KOPT-K1 (cell line): ENCODE measurements at regions not wholly inside any gene's neighbourhood (a gene's known extent, or its start where the extent isn't known, plus 50 kb on each side); places are given as distances from the start of the nearest gene placed in this dataset.
"Not testable (repeated sequence)": the region's sequence is repeated elsewhere in the genome, so short reads cannot be mapped to it uniquely, and the experiment has no call there.

Experiments used
- H3K27ac ChIP-seq: fragments of 200-600 bp; sonication (generic); 2 replicates; pipeline ENCODE4 v1.5.1; 2016; ENCODE audit warnings: antibody characterized with exemption, mild to moderate bottlenecking, low read depth, low read length; ENCODE audit not compliant: poor library complexity, severe bottlenecking
- H3K36me3 ChIP-seq: fragments of 200-600 bp; sonication (generic); 2 replicates; pipeline ENCODE4 v1.5.1; 2017; ENCODE audit warnings: antibody characterized with exemption, mild to moderate bottlenecking, low read length, moderate library complexity; ENCODE audit not compliant: insufficient read depth
- H3K9me3 ChIP-seq: fragments of 200-600 bp; sonication (generic); 2 replicates; pipeline ENCODE4 v1.5.1; 2017; ENCODE audit warnings: antibody characterized with exemption, low read length, mild to moderate bottlenecking; ENCODE audit not compliant: insufficient read depth, poor library complexity, severe bottlenecking

- Histone ChIP-seq H3K36me3 (no peaks in the 10 kb centered on the region), H3K9me3 (no peaks in the 10 kb centered on the region)
Measured at GRCh38 chr6:130611366-130611765, 215.8 kb upstream of the SMLR1 start.

DNA sequence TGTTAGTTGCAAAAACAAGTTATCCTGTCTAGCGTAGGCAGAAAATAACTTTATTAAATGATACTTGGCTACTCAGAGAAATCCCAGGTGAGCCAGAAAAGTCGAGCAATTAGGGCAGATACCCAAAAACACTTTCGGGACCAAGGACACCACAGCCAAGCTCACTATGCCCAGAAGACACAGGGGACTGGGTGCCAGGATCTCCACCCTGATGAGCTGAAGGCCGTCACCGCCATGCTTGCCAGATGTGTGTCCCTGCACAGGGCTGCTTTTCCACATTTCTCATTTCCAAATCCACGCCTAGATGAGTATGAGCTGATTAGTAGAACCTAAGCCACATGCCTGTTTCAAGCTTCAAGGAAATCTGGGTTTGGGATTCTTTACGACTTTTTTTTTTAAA lies 214.0 kb upstream of the SMLR1 start:
- Histone ChIP-seq H3K27ac (no peak overlapping the region), H3K9me3 (no peaks in the 10 kb centered on the region), H3K36me3 (no peaks in the 10 kb centered on the region)

More at GRCh38 chr6:130611366-130611765, 215.8 kb upstream of the SMLR1 start:
- no peak overlapping the region for H3K27ac ChIP-seq

GRCh38 chr6:130615816-130616215 lies 211.4 kb upstream of the SMLR1 start:
- H3K9me3 ChIP-seq: no peaks in the 10 kb centered on the region
- no peak overlapping the region for H3K27ac ChIP-seq
- H3K36me3 ChIP-seq: no peaks in the 10 kb centered on the region

DNA sequence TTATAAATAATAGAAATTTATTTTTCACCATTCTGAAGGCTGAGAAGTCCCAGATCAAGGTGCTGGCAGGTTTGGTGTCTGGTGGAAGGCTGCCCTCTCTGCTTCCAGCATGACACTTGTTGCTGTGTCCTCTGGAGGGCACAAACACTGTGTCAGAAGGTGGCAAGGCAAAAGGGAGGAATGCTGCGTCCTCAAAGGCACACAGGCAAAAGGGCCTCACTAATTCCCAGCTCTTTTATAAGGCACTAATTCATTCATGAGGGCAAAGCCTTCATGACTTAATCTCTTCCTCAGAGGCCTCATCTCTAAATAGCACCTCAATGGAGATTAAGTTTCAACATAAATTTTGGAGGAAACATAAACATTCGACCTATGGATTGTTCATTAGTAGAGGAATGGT lies 209.5 kb upstream of the SMLR1 start:
- Histone ChIP-seq H3K9me3 (peaks cover 1% of the 10 kb centered on the region), H3K36me3 (no peaks in the 10 kb centered on the region), H3K27ac (no peak overlapping the region)

- peaks cover 13% of the 10 kb centered on the region for H3K9me3 ChIP-seq
- not testable (repeated sequence) for H3K36me3 ChIP-seq, H3K27ac ChIP-seq
Measured at GRCh38 chr6:130618806-130619205, 208.4 kb upstream of the SMLR1 start.

DNA sequence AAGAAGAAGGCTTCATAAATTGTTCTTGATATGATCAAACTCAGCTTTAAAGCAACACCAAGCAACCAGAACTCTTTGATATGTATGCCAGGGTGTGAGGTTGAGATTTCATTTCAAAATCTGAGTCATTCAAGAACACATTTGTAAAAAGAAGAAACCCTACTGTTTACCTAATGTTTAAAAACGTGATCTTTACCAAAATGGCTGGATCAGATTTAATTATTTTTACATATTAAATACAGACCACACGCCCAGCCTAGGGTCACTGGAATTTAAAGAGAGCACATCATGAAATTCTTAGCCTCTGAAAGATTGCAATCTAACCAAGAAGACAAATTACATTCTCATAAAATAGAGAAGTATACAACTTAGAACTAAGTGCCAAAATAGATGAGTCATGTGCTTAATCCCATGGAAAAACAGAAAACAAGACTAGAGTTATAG lies 206.8 kb upstream of the SMLR1 start:
- Histone ChIP-seq H3K36me3 (no peaks in the 10 kb centered on the region), H3K9me3 (peaks cover 20% of the 10 kb centered on the region), H3K27ac (no peak overlapping the region)

DNA sequence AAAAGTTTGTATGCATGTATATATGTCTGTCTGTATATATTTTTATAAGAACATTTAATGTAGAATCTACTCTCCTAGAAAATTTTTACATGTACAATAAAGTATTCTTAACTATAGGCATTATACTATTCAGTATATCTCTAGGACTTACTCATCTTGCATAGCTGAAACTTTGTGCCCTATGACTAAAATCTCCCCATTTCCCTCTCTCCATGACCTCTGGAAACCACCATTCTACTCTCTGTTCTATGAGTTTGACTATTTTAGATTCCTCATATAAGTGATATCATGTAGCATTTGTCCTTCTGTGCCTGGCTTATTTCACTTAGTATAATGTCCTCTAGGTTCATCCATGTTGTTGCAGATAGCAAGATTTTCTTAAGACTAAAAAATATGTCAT lies 205.1 kb upstream of the SMLR1 start:
- peaks cover 20% of the 10 kb centered on the region for H3K9me3 ChIP-seq
- H3K36me3 ChIP-seq: no peaks in the 10 kb centered on the region
- no peak overlapping the region for H3K27ac ChIP-seq

- H3K27ac ChIP-seq: no peak overlapping the region
Measured at GRCh38 chr6:130624046-130624445, 203.2 kb upstream of the SMLR1 start.

DNA sequence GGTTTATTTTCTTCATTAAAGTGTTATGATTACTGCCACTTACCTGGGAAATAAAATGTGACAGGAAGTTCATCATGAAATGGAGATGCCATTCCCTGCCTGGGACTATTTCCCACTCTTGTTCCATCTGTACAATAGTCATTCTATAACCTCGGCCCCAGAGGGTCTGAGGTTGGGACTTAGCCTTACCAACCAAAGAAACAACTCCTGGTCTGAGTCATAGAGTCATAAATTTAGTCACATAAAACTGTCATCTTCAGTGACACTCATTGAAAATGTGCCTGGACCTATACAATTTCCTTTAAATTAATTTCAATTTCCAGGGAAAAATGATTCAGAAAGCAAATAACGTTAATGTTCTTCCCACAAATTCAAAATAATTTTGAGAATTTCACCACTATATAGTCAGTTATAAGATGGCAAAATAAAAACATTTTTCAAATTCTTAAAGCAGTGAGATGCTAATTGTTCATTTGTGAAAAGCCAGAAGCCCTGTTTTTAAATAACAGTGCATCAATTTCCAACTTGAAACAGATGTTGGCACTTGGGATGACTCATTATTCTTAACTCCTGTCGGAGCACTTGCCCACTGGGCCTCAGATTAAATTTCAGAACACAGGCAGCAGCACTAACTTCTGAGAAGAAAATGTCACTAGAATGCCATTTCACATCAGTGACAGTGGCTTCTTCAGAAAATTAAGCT lies 201.2 kb upstream of the SMLR1 start:
- no peak overlapping the region for H3K27ac ChIP-seq
- peaks cover 20% of the 10 kb centered on the region for H3K9me3 ChIP-seq
- no peaks in the 10 kb centered on the region for H3K36me3 ChIP-seq

More at GRCh38 chr6:130624046-130624445, 203.2 kb upstream of the SMLR1 start:
- Histone ChIP-seq H3K9me3 (peaks cover 20% of the 10 kb centered on the region), H3K36me3 (no peaks in the 10 kb centered on the region)

DNA sequence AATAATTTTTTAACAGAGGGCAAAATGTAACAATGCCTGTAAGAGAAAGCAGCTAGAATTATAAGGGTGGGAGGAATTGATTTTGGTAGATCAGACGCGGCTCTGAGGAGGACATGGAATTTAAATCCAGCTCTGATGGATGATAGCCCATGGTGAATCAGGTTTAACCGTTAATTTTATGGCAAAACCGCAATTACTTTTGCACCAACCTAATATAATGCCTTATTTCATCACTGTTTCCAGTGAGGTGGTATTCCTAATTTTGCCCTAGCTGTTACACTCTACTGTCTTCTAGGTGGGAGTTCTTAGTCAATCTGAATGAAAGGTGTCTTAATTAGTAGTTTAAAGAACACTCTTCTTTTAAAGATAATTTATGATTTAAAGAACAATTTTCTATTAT lies 198.3 kb upstream of the SMLR1 start:
- Histone ChIP-seq H3K9me3 (peaks cover 7% of the 10 kb centered on the region), H3K27ac (no peak overlapping the region), H3K36me3 (no peaks in the 10 kb centered on the region)

- Histone ChIP-seq H3K36me3 (no peaks in the 10 kb centered on the region), H3K27ac (no peak overlapping the region), H3K9me3 (no peaks in the 10 kb centered on the region)
Measured at GRCh38 chr6:130629640-130630039, 197.6 kb upstream of the SMLR1 start.

DNA sequence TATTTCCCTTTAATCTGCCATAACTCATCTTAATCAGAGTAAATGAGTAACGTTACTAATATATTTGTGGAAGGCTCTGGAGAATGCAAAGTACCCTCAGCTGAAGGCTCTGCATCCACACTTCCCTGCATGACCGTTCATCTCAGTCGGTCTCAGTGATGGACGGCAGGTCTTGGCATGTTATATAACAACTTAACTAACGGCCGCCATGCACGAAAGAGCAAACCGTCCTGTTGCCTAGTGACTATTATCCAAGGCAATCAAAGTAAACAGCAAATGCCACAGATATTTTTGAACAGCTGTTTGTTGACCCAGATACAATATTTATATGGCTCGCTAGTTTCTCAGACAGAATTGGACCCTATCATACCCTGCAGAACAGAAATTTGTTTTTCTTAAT lies 194.9 kb upstream of the SMLR1 start:
- no peaks in the 10 kb centered on the region for H3K36me3 ChIP-seq
- peaks cover 9% of the 10 kb centered on the region for H3K9me3 ChIP-seq
- H3K27ac ChIP-seq: no peak overlapping the region

GRCh38 chr6:130632897-130633296 lies 194.3 kb upstream of the SMLR1 start:
- Histone ChIP-seq H3K36me3 (no peaks in the 10 kb centered on the region), H3K27ac (no peak overlapping the region), H3K9me3 (peaks cover 9% of the 10 kb centered on the region)

DNA sequence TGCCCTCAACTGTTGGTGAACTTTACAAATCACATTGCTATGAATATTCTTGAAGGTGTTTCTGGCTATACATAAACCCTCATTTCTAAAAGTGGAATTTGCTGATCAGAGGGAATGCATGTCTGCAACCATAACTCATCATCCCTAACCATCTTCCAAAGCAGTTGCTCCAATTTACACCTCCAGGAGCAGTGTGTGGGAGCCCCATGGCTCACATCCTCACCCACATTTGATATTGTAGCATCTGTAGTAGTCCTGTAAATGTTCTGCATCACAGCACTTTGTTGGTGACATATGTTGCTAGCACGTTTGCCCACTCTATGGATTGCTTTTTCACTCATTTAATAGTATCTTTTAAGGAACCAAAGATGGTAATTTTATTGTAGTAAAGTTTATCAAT lies 183.8 kb upstream of the SMLR1 start:
- peaks cover 42% of the 10 kb centered on the region for H3K9me3 ChIP-seq
- no peak overlapping the region for H3K27ac ChIP-seq
- no peaks in the 10 kb centered on the region for H3K36me3 ChIP-seq

GRCh38 chr6:130644175-130644574 lies 183.0 kb upstream of the SMLR1 start:
- Histone ChIP-seq H3K27ac (no peak overlapping the region), H3K36me3 (no peaks in the 10 kb centered on the region), H3K9me3 (peaks cover 36% of the 10 kb centered on the region)

DNA sequence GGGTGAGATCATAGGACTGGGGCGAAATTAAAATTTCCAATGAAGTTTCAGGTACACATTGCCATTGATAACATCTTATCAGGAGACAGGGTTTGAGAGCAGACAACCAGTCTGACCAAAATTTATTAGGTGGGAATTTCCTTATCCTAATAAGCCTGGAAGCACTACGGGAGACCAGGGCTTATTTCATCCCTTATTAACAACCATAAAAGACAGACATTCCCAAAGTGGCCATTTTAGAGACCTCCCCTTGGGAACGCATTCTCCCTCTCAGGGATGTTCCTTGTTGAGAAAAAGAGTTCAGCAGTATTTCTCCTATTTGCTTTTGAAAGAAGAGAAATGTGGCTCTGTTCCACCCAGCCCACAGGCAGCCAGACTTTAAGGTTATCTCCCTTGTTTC lies 182.4 kb upstream of the SMLR1 start:
- not testable (repeated sequence) for H3K27ac ChIP-seq, H3K36me3 ChIP-seq
- peaks cover 36% of the 10 kb centered on the region for H3K9me3 ChIP-seq
